ENCODE measurements at regions not wholly inside any gene's neighbourhood (a gene's known extent, or its start where the extent isn't known, plus 50 kb on each side); places are given as distances from the start of the nearest gene placed in this dataset.

GRCh38 chr17:71257096-71257495, 863.7 kb upstream of the SOX9 start (continued):
- TF ChIP-seq ZNF462 (CRISPR knock-in tag; IDR thresholded peaks at IDR 0.05) (no peak), EZH2 (IDR thresholded peaks at IDR 0.05; ENCODE audit: low read depth, unreplicated experiment) (no peak), CREB1 (CRISPR knock-in tag; IDR thresholded peaks at IDR 0.05; ENCODE audit: low read depth) (no peak), REST (IDR thresholded peaks at IDR 0.05; ENCODE audit: unreplicated experiment) (no peak), EZH2phosphoT487 (IDR thresholded peaks at IDR 0.05; ENCODE audit: unreplicated experiment) (no peak), POLR2AphosphoS5 (IDR thresholded peaks at IDR 0.05; ENCODE audit: low read depth) (no peak)

Data from GM23338 (cell line).